ENCODE measurements at regions not wholly inside any gene's neighbourhood (a gene's known extent, or its start where the extent isn't known, plus 50 kb on each side); places are given as distances from the start of the nearest gene placed in this dataset.

GRCh38 chr3:182405759-182406158 is 387.5 kb upstream of the ATP11B start:
- TF ChIP-seq CTCF (conservative IDR thresholded peaks at IDR 0.05; ENCODE audit: low read length) (no peak), EZH2phosphoT487 (IDR thresholded peaks at IDR 0.05; ENCODE audit: borderline replicate concordance, low read depth, low read length) (no peak)
